Gastroesophageal sphincter (tissue), 3 donors: ENCODE measurements at regions not wholly inside any gene's neighbourhood (a gene's known extent, or its start where the extent isn't known, plus 50 kb on each side); places are given as distances from the start of the nearest gene placed in this dataset.

ENCODE experiments used
- EP300 ChIP-seq: sonication (generic); formaldehyde crosslinking; IDR thresholded peaks from one replicate; pipeline ENCODE4 v1.6.1; 2017; ENCODE audit warnings: antibody characterized with exemption, mild to moderate bottlenecking
- POLR2A ChIP-seq, 2 donors: fragments of 450-650 bp; IDR thresholded peaks; one replicate each; pipeline ENCODE4 v1.6.1; 2017; ENCODE audit warnings: antibody characterized with exemption in 2 of 2, mild to moderate bottlenecking in 2 of 2, moderate library complexity in 1 of 2
- POLR2AphosphoS5 ChIP-seq: sonication (generic); formaldehyde crosslinking; IDR thresholded peaks from one replicate; pipeline ENCODE4 v1.6.1; 2017; ENCODE audit warnings: antibody characterized with exemption
- TF ChIP-seq, protein P1 (sequence below), 4 experiments: fragments of 200-600 bp in 2 of 4; fragments of 450-650 bp in 2 of 4; sonication (generic) in 1 of 4; IDR thresholded peaks; one replicate each; pipeline ENCODE4 v1.5.1; 2017 to 2019; ENCODE audit warnings: antibody characterized with exemption in 4 of 4, mild to moderate bottlenecking in 2 of 4, moderate library complexity in 2 of 4

- TF ChIP-seq, protein P1, sequence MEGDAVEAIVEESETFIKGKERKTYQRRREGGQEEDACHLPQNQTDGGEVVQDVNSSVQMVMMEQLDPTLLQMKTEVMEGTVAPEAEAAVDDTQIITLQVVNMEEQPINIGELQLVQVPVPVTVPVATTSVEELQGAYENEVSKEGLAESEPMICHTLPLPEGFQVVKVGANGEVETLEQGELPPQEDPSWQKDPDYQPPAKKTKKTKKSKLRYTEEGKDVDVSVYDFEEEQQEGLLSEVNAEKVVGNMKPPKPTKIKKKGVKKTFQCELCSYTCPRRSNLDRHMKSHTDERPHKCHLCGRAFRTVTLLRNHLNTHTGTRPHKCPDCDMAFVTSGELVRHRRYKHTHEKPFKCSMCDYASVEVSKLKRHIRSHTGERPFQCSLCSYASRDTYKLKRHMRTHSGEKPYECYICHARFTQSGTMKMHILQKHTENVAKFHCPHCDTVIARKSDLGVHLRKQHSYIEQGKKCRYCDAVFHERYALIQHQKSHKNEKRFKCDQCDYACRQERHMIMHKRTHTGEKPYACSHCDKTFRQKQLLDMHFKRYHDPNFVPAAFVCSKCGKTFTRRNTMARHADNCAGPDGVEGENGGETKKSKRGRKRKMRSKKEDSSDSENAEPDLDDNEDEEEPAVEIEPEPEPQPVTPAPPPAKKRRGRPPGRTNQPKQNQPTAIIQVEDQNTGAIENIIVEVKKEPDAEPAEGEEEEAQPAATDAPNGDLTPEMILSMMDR (IDR thresholded peaks at IDR 0.05), result no peak
- TF ChIP-seq POLR2A (IDR thresholded peaks at IDR 0.05) (no peak), EP300 (no peak), POLR2AphosphoS5 (no peak)
Measured at GRCh38 chr5:2877522-2877921, 126.0 kb upstream of the IRX2 start.
